Uterus (tissue), 2 donors: ENCODE measurements at regions not wholly inside any gene's neighbourhood (a gene's known extent, or its start where the extent isn't known, plus 50 kb on each side); places are given as distances from the start of the nearest gene placed in this dataset.

Experiments used
- CTCF ChIP-seq, 4 experiments: fragments of 200-600 bp in 2 of 4; fragments of 450-650 bp in 2 of 4; sonication (generic) in 2 of 4; IDR thresholded peaks; one replicate each; pipeline ENCODE4 v1.5.1; 2016 to 2019; ENCODE audit warnings: antibody characterized with exemption in 4 of 4, mild to moderate bottlenecking in 2 of 4, moderate library complexity in 1 of 4
- POLR2A ChIP-seq, 2 donors: fragments of 450-650 bp; IDR thresholded peaks; one replicate each; pipeline ENCODE4 v1.6.1; 2016; ENCODE audit warnings: antibody characterized with exemption in 2 of 2, mild to moderate bottlenecking in 1 of 2, moderate library complexity in 1 of 2

- TF ChIP-seq POLR2A (IDR thresholded peaks at IDR 0.05) (no peak), CTCF (IDR thresholded peaks at IDR 0.05) (no peak)
Observed at GRCh38 chr10:28857164-28857563, 179.8 kb downstream of the BAMBI start.
